OCI-LY3 (cell line): ENCODE measurements at regions not wholly inside any gene's neighbourhood (a gene's known extent, or its start where the extent isn't known, plus 50 kb on each side); places are given as distances from the start of the nearest gene placed in this dataset.

ENCODE experiments used
- CTCF ChIP-seq: fragments of 200-600, 300-600 bp; sonication (generic); IDR thresholded peaks from 2 replicates; pipeline ENCODE4 v1.5.1; 2014; ENCODE audit warnings: antibody characterized with exemption, low read length, low read depth
- EZH2phosphoT487 ChIP-seq: fragments of 200-600 bp; shearing (Covaris generic); IDR thresholded peaks from 2 replicates; pipeline ENCODE4 v1.6.1; 2018; ENCODE audit warnings: antibody characterized with exemption, mixed run types, low read depth

- TF ChIP-seq CTCF: no peak
- no peak for TF ChIP-seq EZH2phosphoT487
Measured at GRCh38 chr9:26548781-26549290, 343.8 kb downstream of the CAAP1 start.
